HG03469 (cell line): ENCODE measurements at regions not wholly inside any gene's neighbourhood (a gene's known extent, or its start where the extent isn't known, plus 50 kb on each side); places are given as distances from the start of the nearest gene placed in this dataset.

Experiments used
- ATAC-seq: cut with Tn5 transposase; IDR thresholded peaks from one replicate; pipeline ENCODE4 v1.9.1; 2021; ENCODE audit warnings: mild to moderate bottlenecking, moderate library complexity, moderate number of reproducible peaks; ENCODE audit not compliant: unreplicated experiment

- peak; percentile 85 for ATAC-seq
These were observed 326.2 kb upstream of the SOX11 start for GRCh38 chr2:5365871-5366461.

GRCh38 chr2:5367321-5367720 lies 324.9 kb upstream of the SOX11 start:
- ATAC-seq: no peak

- no peak for ATAC-seq
These were observed 323.9 kb upstream of the SOX11 start for GRCh38 chr2:5368263-5368662.

GRCh38 chr2:5369510-5369909 lies 322.7 kb upstream of the SOX11 start:
- ATAC-seq: no peak

- no peak for ATAC-seq
These were observed 322.0 kb upstream of the SOX11 start for GRCh38 chr2:5370158-5370557.

- ATAC-seq: no peak
These were observed 320.0 kb upstream of the SOX11 start for GRCh38 chr2:5372141-5372540.

- ATAC-seq: no peak
These were observed 319.0 kb upstream of the SOX11 start for GRCh38 chr2:5373200-5373599.

GRCh38 chr2:5374762-5375161 lies 317.4 kb upstream of the SOX11 start:
- ATAC-seq: no peak

GRCh38 chr2:5377323-5377722 lies 314.9 kb upstream of the SOX11 start:
- ATAC-seq: no peak

- no peak for ATAC-seq
These were observed 312.4 kb upstream of the SOX11 start for GRCh38 chr2:5379811-5380210.

GRCh38 chr2:5385596-5385995 lies 306.6 kb upstream of the SOX11 start:
- ATAC-seq: no peak

GRCh38 chr2:5387406-5387805 lies 304.8 kb upstream of the SOX11 start:
- no peak for ATAC-seq

GRCh38 chr2:5389740-5390139 lies 302.4 kb upstream of the SOX11 start:
- no peak for ATAC-seq

GRCh38 chr2:5391362-5391761 lies 300.8 kb upstream of the SOX11 start:
- ATAC-seq: no peak

GRCh38 chr2:5392658-5393057 lies 299.5 kb upstream of the SOX11 start:
- no peak for ATAC-seq

- ATAC-seq: no peak
These were observed 298.7 kb upstream of the SOX11 start for GRCh38 chr2:5393474-5393873.

- no peak for ATAC-seq
These were observed 298.0 kb upstream of the SOX11 start for GRCh38 chr2:5394223-5394622.

- no peak for ATAC-seq
These were observed 291.0 kb upstream of the SOX11 start for GRCh38 chr2:5401115-5401657.

GRCh38 chr2:5403392-5403791 lies 288.8 kb upstream of the SOX11 start:
- ATAC-seq: no peak

- ATAC-seq: no peak
These were observed 282.2 kb upstream of the SOX11 start for GRCh38 chr2:5409898-5410381.

GRCh38 chr2:5410991-5411700 lies 281.0 kb upstream of the SOX11 start:
- ATAC-seq: no peak

- no peak for ATAC-seq
These were observed 280.2 kb upstream of the SOX11 start for GRCh38 chr2:5412001-5412400.
